GM12892 (cell line): ENCODE measurements at regions not wholly inside any gene's neighbourhood (a gene's known extent, or its start where the extent isn't known, plus 50 kb on each side); places are given as distances from the start of the nearest gene placed in this dataset.

Source experiments
- POLR2A ChIP-seq: IDR thresholded peaks from 2 replicates; pipeline ENCODE4 v1.6.1; 2011; ENCODE audit warnings: low read depth, low read length, control low read depth
- POLR2AphosphoS5 ChIP-seq: IDR thresholded peaks from 2 replicates; pipeline ENCODE4 v1.6.1; 2011; ENCODE audit warnings: low read depth, low read length, control low read depth

DNA sequence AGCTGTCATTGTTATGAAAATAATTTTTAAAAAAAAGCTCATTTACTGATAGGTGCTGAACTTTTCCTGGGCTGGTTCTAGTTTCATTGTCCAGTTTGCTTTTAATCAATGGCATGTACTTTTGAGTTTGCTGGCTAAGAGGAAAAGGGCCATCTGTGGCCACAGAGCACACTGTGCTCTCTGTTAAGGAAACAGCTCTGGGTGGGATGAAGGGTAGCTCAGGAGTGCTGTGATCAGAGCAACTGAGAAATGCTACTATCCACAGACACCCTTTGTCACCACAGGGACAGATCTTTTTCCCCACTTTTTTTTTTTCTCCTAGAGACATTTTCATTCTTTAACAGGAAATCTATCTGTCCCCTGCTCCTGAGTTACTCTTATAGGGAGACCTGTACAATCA lies 387.1 kb upstream of the PRICKLE1 start:
- no peak for TF ChIP-seq POLR2A
- TF ChIP-seq POLR2AphosphoS5: no peak
